HepG2 (cell line): ENCODE measurements at regions not wholly inside any gene's neighbourhood (a gene's known extent, or its start where the extent isn't known, plus 50 kb on each side); places are given as distances from the start of the nearest gene placed in this dataset.

Experiments used
- ATAC-seq: fragments of 200-7000 bp; cut with Tn5 transposase; 3 replicates; pipeline ENCODE4 v1.9.1; 2020; ENCODE audit warnings: mild to moderate bottlenecking, moderate library complexity
- BruUV-seq: library from RNA; stranded (reverse); fragments of 400-500 nt; replicated peaks from 2 replicates; lab custom pipeline; 2021; lab: Mats Ljungman, UMichigan
- CTCF ChIA-PET: fragments of 300-600 bp; formaldehyde crosslinking; extraction: SDS; loops from one replicate; lab custom pipeline; 2021; ENCODE audit warnings: low total read pairs, inconsistent platforms, low intra/inter-chr PET ratio; lab: Yijun Ruan, JAX
- POLR2A ChIA-PET: fragments of 350-600 bp; sonication (Branson Sonifier 250); formaldehyde crosslinking; loops from one replicate; lab custom pipeline; 2020; ENCODE audit warnings: antibody characterized with exemption, inconsistent platforms; lab: Yijun Ruan, JAX
- DNase-seq: peaks from one replicate; pipeline ENCODE4 v3.0.0-alpha.2; 2015; ENCODE audit warnings: low spot score
- FAIRE-seq: peaks from 3 replicates; lab custom pipeline; 2011; peaks lifted over from hg19 to GRCh38; lab: Jason Lieb, UNC
- H2AFZ ChIP-seq: one replicate; pipeline ENCODE4 v1.6.1; 2011; ENCODE audit warnings: low read length, inconsistent platforms
- H3K27ac ChIP-seq: fragments of 300-600 bp; 3 replicates; pipeline ENCODE4 v1.8.0; 2011; ENCODE audit warnings: mixed run types, mild to moderate bottlenecking, mixed read lengths, low read length, inconsistent platforms; ENCODE audit not compliant: insufficient read depth; ENCODE audit errors: extremely low read length
- H3K27me3 ChIP-seq, 2 experiments: fragments of 200-600 bp in 1 of 2; 2 replicates in 1 of 2; 3 replicates in 1 of 2; pipeline versions ENCODE4 v1.6.0 to v1.8.0; 2011; ENCODE audit warnings: low read length in 2 of 2, mild to moderate bottlenecking in 2 of 2, moderate library complexity in 2 of 2, inconsistent platforms in 1 of 2; ENCODE audit not compliant: insufficient read depth in 2 of 2, control insufficient read depth in 1 of 2
- H3K36me3 ChIP-seq, 2 experiments: fragments of 200-600 bp in 1 of 2; replicated peaks in 1 of 2; 2 replicates in 1 of 2; 3 replicates in 1 of 2; pipeline versions ENCODE4 v1.5.1 to v1.8.0; 2011; ENCODE audit warnings: low read length in 2 of 2, inconsistent platforms in 1 of 2; ENCODE audit not compliant: insufficient read depth in 2 of 2, control insufficient read depth in 1 of 2
- H3K4me1 ChIP-seq: 2 replicates; pipeline ENCODE4 v1.5.1; 2012; ENCODE audit warnings: low read length, inconsistent platforms; ENCODE audit not compliant: insufficient read depth
- H3K4me2 ChIP-seq: 2 replicates; pipeline ENCODE4 v1.6.0; 2011; ENCODE audit warnings: low read depth, low read length, inconsistent platforms
- H3K4me3 ChIP-seq, 3 experiments: fragments of 200-600 bp in 1 of 3; sonication (generic), shearing (Covaris generic) in 1 of 3; replicated peaks in 1 of 3; 2 replicates each; pipeline ENCODE4 v1.5.1; 2011 to 2016; ENCODE audit warnings: low read length in 3 of 3, inconsistent platforms in 2 of 3, low read depth in 2 of 3, mild to moderate bottlenecking in 2 of 3, control low read depth in 1 of 3, mixed read lengths in 1 of 3; ENCODE audit not compliant: insufficient read depth in 1 of 3
- H3K79me2 ChIP-seq: one replicate; pipeline ENCODE4 v1.6.1; 2011; ENCODE audit warnings: low read length, inconsistent platforms; ENCODE audit not compliant: insufficient read depth
- H3K9ac ChIP-seq: 2 replicates; pipeline ENCODE4 v1.6.0; 2011; ENCODE audit warnings: mild to moderate bottlenecking, low read depth, low read length, inconsistent platforms; ENCODE audit not compliant: insufficient read depth
- H3K9me3 ChIP-seq: 2 replicates; pipeline ENCODE4 v1.5.1; 2012; ENCODE audit warnings: mild to moderate bottlenecking, low read length
- H4K20me1 ChIP-seq: 2 replicates; pipeline ENCODE4 v1.6.0; 2011; ENCODE audit warnings: inconsistent platforms, mild to moderate bottlenecking, low read length, moderate library complexity; ENCODE audit not compliant: insufficient read depth
- ARNT2 ChIP-seq: sonication (generic); formaldehyde crosslinking; IDR thresholded peaks from 2 replicates; pipeline ENCODE4 v1.8.0; 2022; ENCODE audit warnings: mild to moderate bottlenecking, low read depth, missing genetic modification reagents, moderate library complexity
- BRD4 ChIP-seq: sonication (generic); formaldehyde crosslinking; IDR thresholded peaks from 2 replicates; pipeline ENCODE4 v1.4.0; 2020; ENCODE audit warnings: missing genetic modification reagents
- ESRRA ChIP-seq: sonication (generic); formaldehyde crosslinking; IDR thresholded peaks from 2 replicates; pipeline ENCODE4 v1.5.1; 2020; ENCODE audit warnings: mild to moderate bottlenecking, low read depth, missing genetic modification reagents
- FOXK2 ChIP-seq: fragments of 450-650 bp; IDR thresholded peaks from 2 replicates; pipeline ENCODE4 v1.6.1; 2016
- KDM5A ChIP-seq: fragments of 200-600 bp; sonication (generic); IDR thresholded peaks from 2 replicates; pipeline ENCODE4 v1.7.0; 2018; ENCODE audit warnings: antibody characterized with exemption, mild to moderate bottlenecking, low read length, borderline replicate concordance
- KMT2B ChIP-seq: IDR thresholded peaks from 2 replicates; pipeline ENCODE4 v1.6.1; 2016; ENCODE audit warnings: missing genetic modification reagents, missing compliant biosample characterization
- NRL ChIP-seq: sonication (generic); formaldehyde crosslinking; IDR thresholded peaks from 2 replicates; pipeline ENCODE4 v1.5.0; 2020; ENCODE audit warnings: missing genetic modification reagents, mild to moderate bottlenecking, moderate library complexity, borderline replicate concordance
- RBAK ChIP-seq: sonication (generic); formaldehyde crosslinking; IDR thresholded peaks from 2 replicates; pipeline ENCODE4 v1.5.1; 2020; ENCODE audit warnings: mild to moderate bottlenecking, missing genetic modification reagents
- RBFOX2 ChIP-seq: fragments of 200-400 bp; formaldehyde crosslinking; IDR thresholded peaks from 2 replicates; pipeline ENCODE4 v1.6.1; 2017; ENCODE audit warnings: low read depth, mild to moderate bottlenecking, low read length
- SRSF1 ChIP-seq: fragments of 200-400 bp; formaldehyde crosslinking; optimal IDR thresholded peaks from 2 replicates; pipeline ENCODE3; 2017; ENCODE audit warnings: mild to moderate bottlenecking, low read depth, low read length, moderate library complexity
- ZKSCAN5 ChIP-seq: sonication (generic); formaldehyde crosslinking; IDR thresholded peaks from 2 replicates; pipeline ENCODE4 v1.5.1; 2020; ENCODE audit warnings: mild to moderate bottlenecking, missing genetic modification reagents
- ZNF614 ChIP-seq: IDR thresholded peaks from 2 replicates; pipeline ENCODE4 v1.6.1; 2018; ENCODE audit warnings: missing biosample characterization, missing genetic modification reagents, inconsistent platforms, borderline replicate concordance
- WGBS: methylation state at CpG from one replicate; pipeline ENCODE4 v1.1.6; 2017; ENCODE audit warnings: low lambda C conversion rate; 5-methylcytosine and 5-hydroxymethylcytosine counted together
- in situ Hi-C: cut with HindIII; loops from 2 replicates; pipeline ENCODE4 v1.10.0; 2017; ENCODE audit warnings: low pct_unique_long_range_greater_than_20kb; ENCODE audit not compliant: extremely low pct_ligation_motif_present
- intact Hi-C: fragments of 100-400 bp; cut with micrococcal nuclease; formaldehyde crosslinking; loops from one replicate; pipeline ENCODE4 v1.10.0; 2022; ENCODE audit not compliant: unreplicated experiment
- TF ChIP-seq, protein P1 (sequence below): IDR thresholded peaks from 2 replicates; pipeline ENCODE4 v1.6.1; 2012; ENCODE audit warnings: low read depth, low read length, improper control_type of control experiment
- TF ChIP-seq, protein P2 (sequence below): sonication (generic); formaldehyde crosslinking; IDR thresholded peaks from 2 replicates; pipeline ENCODE4 v1.5.0; 2020; ENCODE audit warnings: mild to moderate bottlenecking, missing genetic modification reagents
- TF ChIP-seq, protein P3 (sequence below): sonication (generic); formaldehyde crosslinking; IDR thresholded peaks from 2 replicates; pipeline ENCODE4 v1.4.0; 2020; ENCODE audit warnings: missing genetic modification reagents
- TF ChIP-seq, protein P4 (sequence below): sonication (generic); formaldehyde crosslinking; IDR thresholded peaks from 2 replicates; pipeline ENCODE4 v1.4.0; 2020; ENCODE audit warnings: mild to moderate bottlenecking, missing genetic modification reagents

DNA sequence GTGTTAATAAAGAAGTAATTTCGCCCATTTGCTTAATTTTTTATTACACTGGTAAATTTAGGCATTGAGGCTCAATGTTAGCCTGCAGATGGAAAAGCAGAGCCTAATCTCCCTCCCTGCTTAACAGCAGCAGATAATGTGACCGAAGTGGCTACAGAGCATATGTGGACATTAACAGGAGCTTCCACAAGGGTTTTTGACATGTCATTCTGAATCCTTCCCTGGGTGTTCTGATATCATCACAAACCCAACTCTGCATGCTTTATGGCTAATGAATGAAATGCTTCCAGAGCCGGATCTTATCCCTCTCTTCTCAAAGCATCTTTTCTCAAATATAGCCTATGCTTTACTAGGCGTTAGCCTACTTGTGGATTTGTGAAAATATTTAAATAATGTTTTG lies 208.6 kb downstream of the CAAP1 start (continued):
- no peak for TF ChIP-seq KDM5A
- TF ChIP-seq RBFOX2: no peak
- TF ChIP-seq ESRRA (CRISPR knock-in tag): no peak
- no peak for TF ChIP-seq RBAK (CRISPR knock-in tag)
- TF ChIP-seq BRD4: no peak
- TF ChIP-seq, protein P1, sequence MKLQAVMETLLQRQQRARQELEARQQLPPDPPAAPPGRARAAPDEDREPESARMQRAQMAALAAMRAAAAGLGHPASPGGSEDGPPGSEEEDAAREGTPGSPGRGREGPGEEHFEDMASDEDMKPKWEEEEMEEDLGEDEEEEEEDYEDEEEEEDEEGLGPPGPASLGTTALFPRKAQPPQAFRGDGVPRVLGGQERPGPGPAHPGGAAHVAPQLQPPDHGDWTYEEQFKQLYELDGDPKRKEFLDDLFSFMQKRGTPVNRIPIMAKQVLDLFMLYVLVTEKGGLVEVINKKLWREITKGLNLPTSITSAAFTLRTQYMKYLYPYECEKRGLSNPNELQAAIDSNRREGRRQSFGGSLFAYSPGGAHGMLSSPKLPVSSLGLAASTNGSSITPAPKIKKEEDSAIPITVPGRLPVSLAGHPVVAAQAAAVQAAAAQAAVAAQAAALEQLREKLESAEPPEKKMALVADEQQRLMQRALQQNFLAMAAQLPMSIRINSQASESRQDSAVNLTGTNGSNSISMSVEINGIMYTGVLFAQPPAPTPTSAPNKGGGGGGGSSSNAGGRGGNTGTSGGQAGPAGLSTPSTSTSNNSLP: no peak
- TF ChIP-seq ZKSCAN5 (CRISPR knock-in tag): no peak
- TF ChIP-seq ZNF614 (CRISPR knock-in tag): no peak
- TF ChIP-seq FOXK2: no peak
- TF ChIP-seq, protein P2, sequence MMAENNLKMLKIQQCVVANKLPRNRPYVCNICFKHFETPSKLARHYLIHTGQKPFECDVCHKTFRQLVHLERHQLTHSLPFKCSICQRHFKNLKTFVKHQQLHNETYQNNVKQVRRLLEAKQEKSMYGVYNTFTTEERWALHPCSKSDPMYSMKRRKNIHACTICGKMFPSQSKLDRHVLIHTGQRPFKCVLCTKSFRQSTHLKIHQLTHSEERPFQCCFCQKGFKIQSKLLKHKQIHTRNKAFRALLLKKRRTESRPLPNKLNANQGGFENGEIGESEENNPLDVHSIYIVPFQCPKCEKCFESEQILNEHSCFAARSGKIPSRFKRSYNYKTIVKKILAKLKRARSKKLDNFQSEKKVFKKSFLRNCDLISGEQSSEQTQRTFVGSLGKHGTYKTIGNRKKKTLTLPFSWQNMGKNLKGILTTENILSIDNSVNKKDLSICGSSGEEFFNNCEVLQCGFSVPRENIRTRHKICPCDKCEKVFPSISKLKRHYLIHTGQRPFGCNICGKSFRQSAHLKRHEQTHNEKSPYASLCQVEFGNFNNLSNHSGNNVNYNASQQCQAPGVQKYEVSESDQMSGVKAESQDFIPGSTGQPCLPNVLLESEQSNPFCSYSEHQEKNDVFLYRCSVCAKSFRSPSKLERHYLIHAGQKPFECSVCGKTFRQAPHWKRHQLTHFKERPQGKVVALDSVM: no peak

DNA sequence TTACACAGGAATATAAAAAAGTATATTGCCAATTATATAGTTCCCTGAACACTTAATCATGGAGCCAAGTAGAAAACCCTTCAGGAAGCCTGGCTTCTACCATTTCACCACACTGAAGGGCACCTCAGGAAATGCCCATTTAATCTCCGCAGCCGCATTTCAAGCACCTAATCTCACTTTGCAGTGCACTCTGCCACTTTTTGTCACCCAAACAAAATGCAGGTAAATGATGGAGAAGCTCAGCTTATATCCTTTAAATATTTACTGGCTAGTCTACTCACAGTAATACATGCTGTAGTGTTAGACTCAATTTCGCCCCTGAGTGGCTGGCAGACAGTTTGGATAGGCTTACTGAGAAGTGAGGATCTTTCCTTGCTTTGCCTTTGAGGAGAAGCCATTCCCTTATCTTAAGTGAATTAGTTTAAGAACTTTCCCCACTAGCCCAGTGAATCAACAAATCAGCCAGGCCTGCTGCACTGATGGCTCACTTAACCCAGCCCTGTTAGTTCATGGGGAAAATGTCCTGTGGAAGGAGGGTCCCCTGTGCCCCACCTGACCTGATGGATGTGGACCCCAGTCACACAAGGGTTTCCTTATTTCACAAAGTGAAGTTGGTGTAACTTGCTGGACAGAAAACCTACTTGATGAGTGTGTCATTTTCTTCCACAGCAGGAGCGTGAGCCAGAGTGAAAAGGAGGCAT lies 209.7 kb downstream of the CAAP1 start:
- no TSS peak for BruUV-seq
- Histone ChIP-seq H2AFZ (no peak overlapping the region), H3K27ac (no peak overlapping the region), H3K4me1 (no peaks in the 10 kb centered on the region), H4K20me1 (no peaks in the 10 kb centered on the region), H3K9me3 (no peaks in the 10 kb centered on the region), H3K9ac (no peak overlapping the region), H3K79me2 (no peaks in the 10 kb centered on the region), H3K36me3 (no peaks in the 10 kb centered on the region), H3K27me3 (no peaks in the 10 kb centered on the region), H3K4me3 (no peak overlapping the region), H3K4me2 (no peak overlapping the region)
- WGBS: 4% methylated on average over 4 of the region's 4 CpGs
- FAIRE-seq (no peak), DNase-seq (no peak), ATAC-seq (no peak)
- POLR2A ChIA-PET: no interaction called here
- in situ Hi-C loops: no loop called here
- CTCF ChIA-PET: no interaction called here
- intact Hi-C loops: no loop called here
- TF ChIP-seq ARNT2 (CRISPR knock-in tag) (no peak), NRL (CRISPR knock-in tag) (no peak), KMT2B (CRISPR knock-in tag) (no peak), SRSF1 (no peak)
- TF ChIP-seq, protein P3, sequence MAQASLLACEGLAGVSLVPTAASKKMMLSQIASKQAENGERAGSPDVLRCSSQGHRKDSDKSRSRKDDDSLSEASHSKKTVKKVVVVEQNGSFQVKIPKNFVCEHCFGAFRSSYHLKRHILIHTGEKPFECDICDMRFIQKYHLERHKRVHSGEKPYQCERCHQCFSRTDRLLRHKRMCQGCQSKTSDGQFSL (CRISPR knock-in tag): no peak
- TF ChIP-seq, protein P4, sequence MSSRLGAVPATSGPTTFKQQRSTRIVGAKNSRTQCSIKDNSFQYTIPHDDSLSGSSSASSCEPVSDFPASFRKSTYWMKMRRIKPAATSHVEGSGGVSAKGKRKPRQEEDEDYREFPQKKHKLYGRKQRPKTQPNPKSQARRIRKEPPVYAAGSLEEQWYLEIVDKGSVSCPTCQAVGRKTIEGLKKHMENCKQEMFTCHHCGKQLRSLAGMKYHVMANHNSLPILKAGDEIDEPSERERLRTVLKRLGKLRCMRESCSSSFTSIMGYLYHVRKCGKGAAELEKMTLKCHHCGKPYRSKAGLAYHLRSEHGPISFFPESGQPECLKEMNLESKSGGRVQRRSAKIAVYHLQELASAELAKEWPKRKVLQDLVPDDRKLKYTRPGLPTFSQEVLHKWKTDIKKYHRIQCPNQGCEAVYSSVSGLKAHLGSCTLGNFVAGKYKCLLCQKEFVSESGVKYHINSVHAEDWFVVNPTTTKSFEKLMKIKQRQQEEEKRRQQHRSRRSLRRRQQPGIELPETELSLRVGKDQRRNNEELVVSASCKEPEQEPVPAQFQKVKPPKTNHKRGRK (CRISPR knock-in tag): no peak
